ENCODE measurements at regions not wholly inside any gene's neighbourhood (a gene's known extent, or its start where the extent isn't known, plus 50 kb on each side); places are given as distances from the start of the nearest gene placed in this dataset.

GRCh38 chr5:58046371-58046770 lies 413.5 kb downstream of the PLK2 start:
- Histone ChIP-seq H3K27ac (no peak overlapping the region), H3K36me3 (replicated peaks in 1 of 2; ENCODE audit: insufficient read depth in 1 of 2, low read depth in 2 of 2) (no peaks in the 10 kb centered on the region), H3K27me3 (no peaks in the 10 kb centered on the region), H3K4me1 (peaks cover 13% of the 10 kb centered on the region), H3K4me3 (no peak overlapping the region), H3K9me3 (no peaks in the 10 kb centered on the region)
- WGBS, 2 donors: 89 to 100% methylated on average over 1 of the region's 1 CpG
- TF ChIP-seq POLR2A (IDR thresholded peaks at IDR 0.05) (no peak), CTCF (IDR thresholded peaks at IDR 0.05) (no peak)
- DNase-seq (no peak), ATAC-seq (no peak)
- intact Hi-C loops (cut with DNase I): no loop called here

- Histone ChIP-seq H3K27me3 (no peaks in the 10 kb centered on the region), H3K4me3 (no peak overlapping the region), H3K9me3 (no peaks in the 10 kb centered on the region), H3K27ac (no peak overlapping the region), H3K4me1 (peaks cover 8% of the 10 kb centered on the region), H3K36me3 (replicated peaks in 1 of 2; ENCODE audit: insufficient read depth in 1 of 2, low read depth in 2 of 2) (no peaks in the 10 kb centered on the region)
- 86 to 94% methylated on average over 6 of the region's 6 CpGs for WGBS, 2 donors
- no peak for TF ChIP-seq POLR2A (IDR thresholded peaks at IDR 0.05)
- no peak for TF ChIP-seq CTCF (IDR thresholded peaks at IDR 0.05)
- intact Hi-C loops (cut with DNase I): no loop called here
- DNase-seq (no peak), ATAC-seq (no peak)
These were observed 415.7 kb downstream of the PLK2 start for GRCh38 chr5:58044166-58044565.

DNA sequence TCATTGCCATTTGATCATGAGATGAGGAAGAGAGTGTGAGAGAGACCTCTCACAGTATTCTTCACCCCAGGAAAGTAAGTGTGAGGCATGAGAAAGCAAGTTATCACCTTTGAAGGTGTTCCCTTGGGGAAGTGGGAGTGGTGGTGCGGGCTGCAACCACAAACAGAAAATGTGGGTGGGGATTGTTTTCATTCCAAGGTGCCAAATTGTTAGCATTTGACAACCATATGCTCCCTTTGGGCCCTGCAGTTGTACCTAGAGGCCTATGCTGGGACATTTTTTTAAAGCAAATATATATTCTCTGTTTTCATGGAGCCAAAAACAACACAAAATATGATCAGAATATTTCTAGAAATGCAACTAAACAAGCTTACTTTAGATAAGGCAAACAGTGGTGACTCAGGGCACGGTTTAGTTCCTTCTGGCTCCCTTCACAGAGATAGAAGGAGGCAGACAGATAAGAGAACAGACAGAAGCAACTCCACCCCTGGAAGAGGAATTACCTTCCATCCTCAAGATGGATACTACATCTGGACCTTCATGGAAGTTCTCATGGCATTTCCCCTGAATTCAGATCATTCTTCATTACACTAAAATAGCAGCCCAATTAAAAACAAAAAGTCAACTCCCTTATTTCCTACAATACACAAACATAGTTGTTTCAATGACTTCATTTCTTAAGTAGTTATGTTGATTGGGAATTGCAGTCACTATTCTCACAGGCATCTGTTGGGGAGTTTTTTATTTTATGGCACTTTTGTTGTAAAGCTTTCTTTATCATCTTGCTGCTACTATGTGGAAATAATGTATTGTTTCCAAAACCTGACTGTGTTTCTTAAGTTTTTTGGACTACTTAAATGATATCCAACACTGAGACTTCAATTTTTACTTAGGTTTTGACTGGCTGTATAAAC lies 416.6 kb downstream of the PLK2 start:
- WGBS, 2 donors: 46 to 58% methylated on average over 2 of the region's 2 CpGs
- intact Hi-C loops (cut with DNase I): no loop called here
- no peak for ATAC-seq

GRCh38 chr5:58041884-58042283 lies 418.0 kb downstream of the PLK2 start:
- no peak overlapping the region for H3K27ac ChIP-seq
- TF ChIP-seq CTCF (IDR thresholded peaks at IDR 0.05) (no peak), POLR2A (IDR thresholded peaks at IDR 0.05) (no peak)
- H3K4me3 ChIP-seq: no peak overlapping the region
- H3K9me3 ChIP-seq: no peaks in the 10 kb centered on the region
- no peaks in the 10 kb centered on the region for H3K4me1 ChIP-seq
- H3K27me3 ChIP-seq: no peaks in the 10 kb centered on the region
- no peak for ATAC-seq
- no peaks in the 10 kb centered on the region for H3K36me3 ChIP-seq (replicated peaks in 1 of 2; ENCODE audit: insufficient read depth in 1 of 2, low read depth in 2 of 2)
- intact Hi-C loops (cut with DNase I): no loop called here
- 96 to 97% methylated on average over 3 of the region's 3 CpGs for WGBS, 2 donors
- no peak for DNase-seq

More for the DNA sequence above, 416.6 kb downstream of the PLK2 start:
- Histone ChIP-seq H3K27ac (no peak overlapping the region), H3K9me3 (no peaks in the 10 kb centered on the region), H3K4me3 (no peak overlapping the region), H3K27me3 (no peaks in the 10 kb centered on the region), H3K36me3 (replicated peaks in 1 of 2; ENCODE audit: insufficient read depth in 1 of 2, low read depth in 2 of 2) (no peaks in the 10 kb centered on the region), H3K4me1 (no peaks in the 10 kb centered on the region)
- TF ChIP-seq POLR2A (IDR thresholded peaks at IDR 0.05) (no peak), CTCF (IDR thresholded peaks at IDR 0.05) (no peak)
- DNase-seq: no peak

DNA sequence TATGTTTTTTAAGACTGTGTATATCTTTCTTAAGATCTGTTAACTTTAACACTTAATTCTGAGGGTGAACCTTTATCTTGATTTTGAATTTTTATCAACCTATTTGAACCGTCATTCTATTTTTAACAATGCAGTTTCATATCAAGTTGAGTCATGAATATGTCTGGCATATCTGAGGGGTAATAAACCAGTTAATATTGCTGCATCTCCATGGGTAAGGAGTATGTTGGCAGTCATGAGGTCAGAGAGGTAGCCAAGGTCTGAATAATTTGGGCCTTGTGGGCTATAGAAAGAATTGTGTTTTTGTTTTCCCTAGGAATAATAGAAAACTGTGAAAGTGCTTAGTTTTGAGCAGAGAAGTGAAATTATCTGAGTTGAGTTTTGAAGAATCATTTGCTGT lies 419.0 kb downstream of the PLK2 start:
- H3K36me3 ChIP-seq (replicated peaks in 1 of 2; ENCODE audit: insufficient read depth in 1 of 2, low read depth in 2 of 2): no peaks in the 10 kb centered on the region
- H3K9me3 ChIP-seq: no peaks in the 10 kb centered on the region
- DNase-seq (no peak), ATAC-seq (no peak)
- no peaks in the 10 kb centered on the region for H3K4me1 ChIP-seq
- H3K27me3 ChIP-seq: no peaks in the 10 kb centered on the region
- intact Hi-C loops (cut with DNase I): no loop called here
- TF ChIP-seq CTCF (IDR thresholded peaks at IDR 0.05) (no peak), POLR2A (IDR thresholded peaks at IDR 0.05) (no peak)
- H3K27ac ChIP-seq: no peak overlapping the region
- no peak overlapping the region for H3K4me3 ChIP-seq
- 0 to 56% methylated on average over 1 of the region's 1 CpG for WGBS, 2 donors
